Testis (tissue), 2 donors: ENCODE measurements at regions not wholly inside any gene's neighbourhood (a gene's known extent, or its start where the extent isn't known, plus 50 kb on each side); places are given as distances from the start of the nearest gene placed in this dataset.

ENCODE experiments used
- CTCF ChIP-seq, 3 experiments: fragments of 450-650 bp in 2 of 3; fragments of 200-600 bp in 1 of 3; sonication (generic) in 1 of 3; IDR thresholded peaks; one replicate each; pipeline ENCODE4 v1.5.1; 2016 to 2019; ENCODE audit warnings: antibody characterized with exemption in 3 of 3, mild to moderate bottlenecking in 2 of 3, moderate library complexity in 1 of 3
- POLR2A ChIP-seq: fragments of 450-650 bp; IDR thresholded peaks from one replicate; pipeline ENCODE4 v1.6.1; 2017; ENCODE audit warnings: antibody characterized with exemption, mild to moderate bottlenecking, moderate library complexity

- TF ChIP-seq POLR2A (no peak), CTCF (IDR thresholded peaks at IDR 0.05) (no peak)
Observed at GRCh38 chr11:17145972-17146371, 61.8 kb downstream of the PIK3C2A start.
